Activated T-helper 1 cell treated with anti-CD3 and anti-CD28 coated beads, Interleukin-12 subunit alpha, Interleukin-12 subunit beta, Interleukin-2, Interleukin-4 antibody, amounts not matched to agents 30 ng/mL and 10 ng/mL and 1 ng/mL, durations not matched to agents 14 hours and 24 hours and 36 hours (primary cell): ENCODE measurements at regions not wholly inside any gene's neighbourhood (a gene's known extent, or its start where the extent isn't known, plus 50 kb on each side); places are given as distances from the start of the nearest gene placed in this dataset.

Source experiments
- DNase-seq: peaks from one replicate; pipeline ENCODE4 v3.0.0; 2021; ENCODE audit warnings: low spot score
- H3K27ac Mint-ChIP-seq: one replicate; pipeline ENCODE4 v1.8.0; 2021; ENCODE audit warnings: mild to moderate bottlenecking, mixed read lengths
- H3K27me3 Mint-ChIP-seq: one replicate; pipeline ENCODE4 v1.8.0; 2022; ENCODE audit warnings: mild to moderate bottlenecking, moderate library complexity, mixed read lengths; ENCODE audit not compliant: insufficient read depth
- H3K36me3 Mint-ChIP-seq: one replicate; pipeline ENCODE4 v1.8.0; 2021; ENCODE audit warnings: low read depth, mixed read lengths
- H3K4me1 Mint-ChIP-seq: one replicate; pipeline ENCODE4 v1.8.0; 2021; ENCODE audit warnings: low read depth, mixed read lengths
- H3K4me3 Mint-ChIP-seq: one replicate; pipeline ENCODE4 v1.8.0; 2021; ENCODE audit warnings: mild to moderate bottlenecking, moderate library complexity, mixed read lengths
- H3K9me3 Mint-ChIP-seq: one replicate; pipeline ENCODE4 v1.8.0; 2021; ENCODE audit warnings: mixed read lengths
- intact Hi-C: fragments of 100-400 bp; cut with micrococcal nuclease; formaldehyde crosslinking; loops from one replicate; pipeline ENCODE4 v1.15.1; 2024

DNA sequence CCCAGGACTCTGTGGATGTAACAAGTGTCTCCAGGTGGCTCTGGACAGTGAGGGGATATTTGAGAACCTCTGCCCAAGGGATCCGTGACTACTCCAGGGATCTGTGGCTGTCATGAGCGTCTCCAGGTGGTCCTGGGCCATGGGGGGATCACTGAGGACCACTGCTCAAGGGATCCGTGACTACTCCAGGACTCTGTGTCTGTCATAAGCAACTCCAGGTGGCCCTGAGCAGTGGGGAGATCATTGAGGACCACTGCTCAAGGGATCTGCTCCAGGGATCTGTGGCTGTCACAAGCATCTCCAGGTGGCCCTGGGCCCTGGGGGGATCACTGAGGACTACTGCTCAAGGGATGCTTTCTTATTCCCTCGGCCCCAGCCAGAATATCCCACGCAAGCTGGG lies 133.2 kb upstream of the ADARB2 start:
- Mint-ChIP-seq H3K36me3 (no peaks in the 10 kb centered on the region), H3K9me3 (no peaks in the 10 kb centered on the region), H3K4me3 (no peak overlapping the region), H3K27me3 (peaks cover 4% of the 10 kb centered on the region), H3K27ac (no peak overlapping the region), H3K4me1 (no peaks in the 10 kb centered on the region)
- no peak for DNase-seq
- intact Hi-C loops = no loop called here

DNA sequence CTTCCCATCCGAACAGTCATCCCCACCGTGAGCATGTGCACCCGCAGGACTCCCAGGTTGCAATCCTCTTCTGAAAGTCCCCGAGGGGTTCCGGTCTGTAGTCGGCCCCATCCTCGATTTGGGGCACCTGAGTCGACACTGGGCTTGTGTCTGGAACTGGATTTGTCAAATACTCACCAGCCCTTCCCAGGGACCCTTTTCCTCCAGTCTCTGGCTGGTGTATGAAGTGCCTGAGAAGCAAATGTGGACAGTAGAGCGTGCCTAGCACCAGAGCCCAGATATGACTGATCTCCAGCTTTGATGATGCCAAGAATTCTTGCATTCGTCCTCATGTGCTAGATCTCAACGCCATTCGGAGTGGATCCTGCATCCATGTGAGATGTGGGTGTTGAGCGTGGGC lies 132.5 kb upstream of the ADARB2 start:
- Mint-ChIP-seq H3K4me1 (no peaks in the 10 kb centered on the region), H3K36me3 (no peaks in the 10 kb centered on the region), H3K27me3 (no peaks in the 10 kb centered on the region), H3K9me3 (peaks cover 4% of the 10 kb centered on the region), H3K27ac (no peak overlapping the region), H3K4me3 (no peak overlapping the region)
- DNase-seq = no peak
- intact Hi-C loops = no loop called here

DNA sequence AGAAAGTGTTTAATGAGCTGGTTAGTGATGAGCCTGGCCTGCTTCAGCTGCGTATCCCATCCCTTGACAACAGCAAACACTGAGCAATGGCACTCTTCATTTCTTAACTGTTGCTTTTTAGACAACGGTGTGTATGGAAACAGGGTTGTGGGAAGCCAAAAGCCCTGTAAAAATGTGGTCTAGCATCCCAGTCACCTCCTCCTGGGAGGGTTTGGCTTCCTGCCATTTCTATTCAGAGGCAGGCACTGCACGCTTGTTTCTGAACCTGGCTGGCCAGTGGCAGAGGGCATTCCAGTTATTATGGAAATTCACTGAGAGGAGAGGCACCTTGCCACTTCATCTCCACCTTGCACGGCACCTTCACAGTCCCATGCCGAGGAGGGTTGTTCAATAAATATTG lies 123.0 kb upstream of the ADARB2 start:
- no peak for DNase-seq
- H3K9me3 Mint-ChIP-seq = peaks cover 4% of the 10 kb centered on the region
- intact Hi-C loops = no loop called here
- no peaks in the 10 kb centered on the region for H3K4me1 Mint-ChIP-seq
- H3K36me3 Mint-ChIP-seq = no peaks in the 10 kb centered on the region
- H3K4me3 Mint-ChIP-seq = no peak overlapping the region
- no peaks in the 10 kb centered on the region for H3K27me3 Mint-ChIP-seq
- no peak overlapping the region for H3K27ac Mint-ChIP-seq

DNA sequence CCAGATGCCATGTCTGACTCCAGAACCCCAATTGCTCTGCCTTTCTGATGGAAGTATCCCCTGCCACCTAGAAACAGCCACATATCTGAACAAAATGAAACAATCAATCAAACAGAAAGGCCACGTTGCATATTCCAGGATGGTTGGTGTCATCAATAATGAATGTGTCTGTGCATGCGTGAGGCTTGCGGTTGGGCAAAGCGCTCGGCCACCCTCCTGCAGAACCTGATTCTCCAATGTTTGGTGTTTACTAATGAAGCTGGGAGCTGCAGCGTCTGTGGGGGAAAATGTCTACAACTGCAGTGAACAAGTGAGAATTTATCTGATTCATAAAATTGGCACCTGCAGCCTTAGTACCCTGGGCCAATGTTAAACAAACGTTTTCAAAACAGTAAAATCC lies 121.2 kb upstream of the ADARB2 start:
- Mint-ChIP-seq H3K27ac (no peak overlapping the region), H3K4me3 (no peak overlapping the region), H3K36me3 (no peaks in the 10 kb centered on the region), H3K4me1 (no peaks in the 10 kb centered on the region), H3K9me3 (no peaks in the 10 kb centered on the region), H3K27me3 (no peaks in the 10 kb centered on the region)
- intact Hi-C loops = no loop called here
- no peak for DNase-seq

DNA sequence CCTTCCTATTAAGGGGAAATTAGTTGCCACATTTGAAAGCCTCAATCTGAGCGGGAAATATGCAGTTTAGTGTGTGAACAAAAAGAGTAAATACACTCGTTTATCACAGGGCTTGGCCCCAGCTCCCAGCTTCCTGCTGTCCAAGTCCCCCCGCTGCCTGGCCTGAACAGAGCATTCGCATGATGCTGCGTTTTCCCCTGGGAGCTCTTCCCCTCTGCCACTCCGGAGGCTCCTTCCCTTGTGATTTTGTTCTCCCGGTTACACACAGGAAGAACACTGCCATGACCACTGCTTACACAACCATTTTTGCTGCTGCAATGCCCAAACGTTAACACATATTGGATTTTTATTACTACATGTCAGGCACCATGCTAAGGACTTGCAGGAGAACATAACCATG lies 120.7 kb upstream of the ADARB2 start:
- H3K9me3 Mint-ChIP-seq = no peaks in the 10 kb centered on the region
- H3K4me3 Mint-ChIP-seq = no peak overlapping the region
- H3K27ac Mint-ChIP-seq = no peak overlapping the region
- no peaks in the 10 kb centered on the region for H3K27me3 Mint-ChIP-seq
- no peaks in the 10 kb centered on the region for H3K36me3 Mint-ChIP-seq
- DNase-seq = no peak
- H3K4me1 Mint-ChIP-seq = no peaks in the 10 kb centered on the region
- intact Hi-C loops = no loop called here

DNA sequence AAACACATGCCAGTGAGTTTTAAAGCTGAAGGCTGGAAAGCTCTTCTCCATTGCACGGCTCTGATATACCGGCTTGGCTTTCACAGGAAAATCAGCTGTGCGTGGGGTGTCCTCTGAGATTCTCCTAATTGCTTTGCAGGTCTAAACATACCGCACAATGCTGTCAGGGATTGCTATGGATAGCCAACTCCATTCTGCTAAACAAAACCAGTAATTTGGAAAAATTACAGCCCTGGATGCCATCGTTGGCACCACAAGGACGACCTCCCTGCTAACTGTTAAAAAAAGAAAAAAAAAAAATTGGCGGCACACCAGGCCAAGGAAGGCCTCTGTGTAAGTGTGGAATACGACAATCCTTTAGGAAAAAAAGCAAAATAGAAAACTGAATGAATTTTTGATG lies 118.6 kb upstream of the ADARB2 start:
- no peaks in the 10 kb centered on the region for H3K4me1 Mint-ChIP-seq
- no peak overlapping the region for H3K27ac Mint-ChIP-seq
- H3K9me3 Mint-ChIP-seq = no peaks in the 10 kb centered on the region
- H3K36me3 Mint-ChIP-seq = no peaks in the 10 kb centered on the region
- no peaks in the 10 kb centered on the region for H3K27me3 Mint-ChIP-seq
- intact Hi-C loops = no loop called here
- no peak for DNase-seq
- H3K4me3 Mint-ChIP-seq = no peak overlapping the region

DNA sequence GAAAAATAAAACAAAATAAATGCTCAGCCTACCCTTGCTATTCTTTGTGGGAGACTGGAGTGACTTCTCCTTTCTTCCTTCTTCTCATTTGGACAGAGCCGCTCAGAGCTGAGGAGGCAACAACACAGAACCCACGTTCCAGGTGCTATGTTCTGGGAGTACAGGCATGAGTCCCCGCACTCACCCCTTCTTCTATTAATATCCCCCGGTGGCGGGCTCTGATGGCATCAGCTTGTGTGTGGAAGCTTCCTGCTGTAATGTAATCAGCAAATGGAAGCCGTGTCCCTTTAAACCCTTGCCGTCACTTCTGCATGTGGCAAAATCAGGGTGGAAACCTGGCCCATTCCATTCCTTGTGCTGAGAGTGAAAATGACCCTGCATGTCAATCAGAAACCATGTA lies 116.9 kb upstream of the ADARB2 start:
- H3K4me3 Mint-ChIP-seq = no peak overlapping the region
- H3K27me3 Mint-ChIP-seq = no peaks in the 10 kb centered on the region
- intact Hi-C loops = no loop called here
- peaks cover 3% of the 10 kb centered on the region for H3K9me3 Mint-ChIP-seq
- DNase-seq = no peak
- H3K4me1 Mint-ChIP-seq = no peaks in the 10 kb centered on the region
- no peaks in the 10 kb centered on the region for H3K36me3 Mint-ChIP-seq
- no peak overlapping the region for H3K27ac Mint-ChIP-seq

DNA sequence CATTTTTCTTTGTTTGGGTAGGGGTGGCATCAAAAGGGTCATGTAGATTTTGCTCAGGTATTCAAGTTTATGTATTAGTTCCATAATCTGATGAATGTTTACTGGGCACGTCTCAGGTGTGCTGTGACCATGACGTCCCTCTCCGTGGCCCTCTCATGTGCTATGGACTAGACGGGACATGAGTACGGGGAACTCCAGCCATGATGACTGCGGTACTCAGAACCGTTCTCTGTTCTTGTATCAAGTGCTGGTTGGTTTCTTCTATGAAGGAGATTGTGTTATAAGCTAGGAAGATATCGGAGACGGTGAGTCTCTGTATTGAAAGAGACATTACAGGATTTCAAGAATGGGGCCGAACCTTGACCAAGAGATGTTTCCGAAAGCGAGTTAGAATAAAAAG lies 116.5 kb upstream of the ADARB2 start:
- H3K36me3 Mint-ChIP-seq = no peaks in the 10 kb centered on the region
- H3K27ac Mint-ChIP-seq = no peak overlapping the region
- no peak overlapping the region for H3K4me3 Mint-ChIP-seq
- DNase-seq = no peak
- no peaks in the 10 kb centered on the region for H3K27me3 Mint-ChIP-seq
- intact Hi-C loops = no loop called here
- H3K9me3 Mint-ChIP-seq = peaks cover 3% of the 10 kb centered on the region
- no peaks in the 10 kb centered on the region for H3K4me1 Mint-ChIP-seq

DNA sequence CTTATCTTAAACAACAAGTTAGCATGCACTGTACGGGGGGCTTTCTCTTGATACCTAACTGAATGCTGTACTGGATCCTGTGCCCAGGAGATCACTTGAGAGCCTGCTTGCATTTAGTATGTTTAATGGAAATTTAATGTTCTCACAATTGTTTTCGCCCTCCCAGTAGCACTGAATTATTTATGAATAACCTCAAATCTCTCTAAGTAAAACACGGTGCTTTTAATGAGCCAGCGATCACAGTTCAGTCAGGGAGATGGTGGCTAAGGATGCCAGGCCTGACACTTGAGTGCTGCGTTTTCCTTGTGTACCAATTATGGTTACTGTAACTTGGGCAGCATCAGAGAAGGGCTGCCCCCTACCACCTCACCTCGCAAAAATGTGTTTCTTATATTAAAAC lies 115.5 kb upstream of the ADARB2 start:
- DNase-seq = no peak
- no peak overlapping the region for H3K4me3 Mint-ChIP-seq

DNA sequence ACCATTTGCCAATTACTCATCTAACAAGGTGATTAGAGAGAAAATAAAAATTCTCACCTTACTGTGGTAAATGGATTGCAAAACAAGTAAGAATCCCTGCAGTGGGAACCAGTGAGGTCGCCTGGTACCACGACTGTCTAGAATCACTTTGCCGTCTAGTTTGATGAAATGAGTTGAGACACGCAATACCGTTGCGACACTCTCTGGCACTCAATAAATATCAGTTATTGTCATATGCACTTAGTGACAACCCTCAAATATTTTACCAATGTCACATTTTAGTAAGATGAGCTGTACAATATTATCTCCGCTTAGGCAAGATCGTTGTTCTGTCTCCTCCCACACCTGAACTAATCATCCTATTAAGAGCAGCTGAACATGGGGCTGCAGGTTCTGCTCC lies 114.4 kb upstream of the ADARB2 start:
- intact Hi-C loops = no loop called here
- DNase-seq = no peak
- H3K36me3 Mint-ChIP-seq = no peaks in the 10 kb centered on the region
- no peak overlapping the region for H3K4me3 Mint-ChIP-seq
- peaks cover 4% of the 10 kb centered on the region for H3K9me3 Mint-ChIP-seq
- no peak overlapping the region for H3K27ac Mint-ChIP-seq
- H3K4me1 Mint-ChIP-seq = no peaks in the 10 kb centered on the region
- H3K27me3 Mint-ChIP-seq = peaks cover 1% of the 10 kb centered on the region

More for the DNA sequence above, 115.5 kb upstream of the ADARB2 start:
- peaks cover 3% of the 10 kb centered on the region for H3K9me3 Mint-ChIP-seq
- no peak overlapping the region for H3K27ac Mint-ChIP-seq
- H3K36me3 Mint-ChIP-seq = no peaks in the 10 kb centered on the region
- intact Hi-C loops = no loop called here
- no peaks in the 10 kb centered on the region for H3K4me1 Mint-ChIP-seq
- peaks cover 1% of the 10 kb centered on the region for H3K27me3 Mint-ChIP-seq

DNA sequence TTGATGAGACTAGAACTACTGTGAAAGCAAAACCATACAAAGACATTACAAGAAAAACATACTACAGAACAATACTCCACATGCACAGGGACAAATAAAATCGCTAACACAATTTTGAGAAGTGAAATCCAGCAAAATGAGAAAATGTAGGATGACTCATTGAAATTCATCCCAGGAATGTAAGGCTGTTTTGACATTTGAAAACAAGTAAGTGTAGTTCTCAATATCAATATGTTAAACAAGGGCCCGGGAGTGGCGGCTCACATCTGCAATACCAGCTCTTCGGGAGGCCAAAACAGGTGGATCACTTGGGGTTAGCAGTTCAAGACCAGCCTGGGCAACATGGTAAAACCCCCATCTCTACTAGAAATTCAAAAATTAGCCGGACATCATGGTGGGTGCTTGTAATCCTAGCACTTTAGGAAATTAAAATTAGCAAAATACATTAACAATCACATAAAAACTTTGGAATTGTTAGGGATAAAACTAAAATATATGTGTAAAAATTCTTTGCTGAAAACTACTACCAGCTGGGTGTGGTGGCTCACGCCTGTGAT lies 113.7 kb upstream of the ADARB2 start:
- Mint-ChIP-seq H3K9me3 (peaks cover 7% of the 10 kb centered on the region), H3K27me3 (peaks cover 1% of the 10 kb centered on the region), H3K27ac (no peak overlapping the region), H3K4me1 (no peaks in the 10 kb centered on the region), H3K36me3 (no peaks in the 10 kb centered on the region), H3K4me3 (no peak overlapping the region)
- DNase-seq = no peak
- intact Hi-C loops = no loop called here

DNA sequence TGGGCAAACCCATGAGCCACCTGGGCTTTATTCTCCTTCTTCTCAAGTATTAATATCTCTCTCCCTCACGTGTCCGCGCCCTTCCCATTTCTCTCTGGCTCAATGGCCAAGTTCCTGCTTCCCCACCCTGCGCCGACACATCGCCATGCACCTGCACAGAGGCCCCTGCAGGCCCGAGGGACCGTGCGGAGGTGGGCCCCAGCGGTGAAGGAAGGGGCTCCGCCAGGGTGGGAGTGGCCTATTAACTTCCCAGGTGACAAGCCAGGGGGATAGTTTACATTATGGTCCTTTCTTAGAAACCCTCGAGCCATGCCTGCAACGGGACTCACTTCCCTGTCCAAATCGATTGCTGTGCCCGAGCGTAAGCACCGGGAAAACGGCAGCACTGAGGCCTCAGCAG lies 110.0 kb upstream of the ADARB2 start:
- Mint-ChIP-seq H3K9me3 (peaks cover 7% of the 10 kb centered on the region), H3K36me3 (no peaks in the 10 kb centered on the region), H3K4me3 (no peak overlapping the region), H3K4me1 (no peaks in the 10 kb centered on the region), H3K27me3 (peaks cover 1% of the 10 kb centered on the region), H3K27ac (no peak overlapping the region)
- no peak for DNase-seq
- intact Hi-C loops = no loop called here

DNA sequence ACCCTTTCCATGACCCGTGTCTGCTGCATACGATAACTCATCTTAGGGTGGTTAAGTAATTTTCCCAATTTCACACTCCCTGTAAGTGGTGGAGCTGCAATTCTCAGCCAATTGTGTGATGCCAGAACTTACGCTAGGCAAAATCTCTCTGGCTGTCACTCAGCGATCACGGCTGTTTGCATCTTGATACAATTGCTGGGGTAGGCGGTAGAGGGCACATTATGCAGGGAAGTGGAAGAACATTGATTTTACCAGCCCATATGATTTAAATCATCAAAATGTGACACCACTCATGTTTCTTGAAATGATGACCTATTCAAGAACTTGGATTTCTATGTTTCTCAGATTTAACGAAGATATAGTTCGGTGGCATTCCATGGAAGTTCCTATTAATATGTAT lies 108.7 kb upstream of the ADARB2 start:
- intact Hi-C loops = no loop called here
- H3K4me1 Mint-ChIP-seq = no peaks in the 10 kb centered on the region
- H3K4me3 Mint-ChIP-seq = no peak overlapping the region
- DNase-seq = no peak
- no peak overlapping the region for H3K27ac Mint-ChIP-seq
- no peaks in the 10 kb centered on the region for H3K36me3 Mint-ChIP-seq
- peaks cover 1% of the 10 kb centered on the region for H3K27me3 Mint-ChIP-seq
- peaks cover 7% of the 10 kb centered on the region for H3K9me3 Mint-ChIP-seq

DNA sequence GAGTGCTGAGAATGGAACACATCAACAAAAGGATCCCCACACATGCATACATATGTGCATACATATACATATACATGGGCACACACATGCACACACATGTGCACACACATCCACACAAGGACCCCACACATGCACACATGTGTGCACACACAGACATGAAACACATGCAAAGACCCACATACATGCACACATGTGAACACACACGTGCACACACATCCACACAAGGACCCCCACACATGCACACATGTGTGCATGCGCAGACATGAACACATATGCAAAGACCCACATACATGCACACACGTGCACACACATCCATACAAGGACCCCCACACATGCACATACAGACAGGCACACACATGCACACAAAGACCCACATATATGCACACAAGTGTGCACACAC lies 104.4 kb upstream of the ADARB2 start:
- no peaks in the 10 kb centered on the region for H3K4me1 Mint-ChIP-seq
- H3K4me3 Mint-ChIP-seq = no peak overlapping the region
- DNase-seq = no peak
- peaks cover 3% of the 10 kb centered on the region for H3K9me3 Mint-ChIP-seq
- no peak overlapping the region for H3K27ac Mint-ChIP-seq
- H3K36me3 Mint-ChIP-seq = no peaks in the 10 kb centered on the region
- H3K27me3 Mint-ChIP-seq = no peaks in the 10 kb centered on the region
- intact Hi-C loops = no loop called here
